ENCODE measurements at regions not wholly inside any gene's neighbourhood (a gene's known extent, or its start where the extent isn't known, plus 50 kb on each side); places are given as distances from the start of the nearest gene placed in this dataset.

- H3K4me3 ChIP-seq (ENCODE audit: low read length in 2 of 2), result no peak overlapping the region
- H3K27ac ChIP-seq (ENCODE audit: low read depth in 2 of 2, low read length in 2 of 2), result no peak overlapping the region
- H3K27me3 ChIP-seq (ENCODE audit: control insufficient read depth in 2 of 2, insufficient read depth in 2 of 2, low read length in 2 of 2), result no peaks in the 10 kb centered on the region
- H3K9me3 ChIP-seq (ENCODE audit: control insufficient read depth in 2 of 2, low read length in 2 of 2), result no peaks in the 10 kb centered on the region
- no peaks in the 10 kb centered on the region for H3K36me3 ChIP-seq (ENCODE audit: control insufficient read depth in 2 of 2, insufficient read depth in 2 of 2, low read length in 2 of 2)
- no peaks in the 10 kb centered on the region for H3K4me1 ChIP-seq (ENCODE audit: control insufficient read depth in 2 of 2, insufficient read depth in 2 of 2, low read length in 2 of 2)
- H3K9ac ChIP-seq (ENCODE audit: low read depth in 1 of 2, low read length in 2 of 2), result no peak overlapping the region
Observed at GRCh38 chr4:159719531-159719930, 616.7 kb downstream of the RAPGEF2 start.

- Histone ChIP-seq H3K4me1 (ENCODE audit: control insufficient read depth in 2 of 2, insufficient read depth in 2 of 2, low read length in 2 of 2) (no peaks in the 10 kb centered on the region), H3K9ac (ENCODE audit: low read depth in 1 of 2, low read length in 2 of 2) (no peak overlapping the region), H3K36me3 (ENCODE audit: control insufficient read depth in 2 of 2, insufficient read depth in 2 of 2, low read length in 2 of 2) (no peaks in the 10 kb centered on the region), H3K4me3 (ENCODE audit: low read length in 2 of 2) (no peak overlapping the region), H3K9me3 (ENCODE audit: control insufficient read depth in 2 of 2, low read length in 2 of 2) (no peaks in the 10 kb centered on the region), H3K27me3 (ENCODE audit: control insufficient read depth in 2 of 2, insufficient read depth in 2 of 2, low read length in 2 of 2) (no peaks in the 10 kb centered on the region), H3K27ac (ENCODE audit: low read depth in 2 of 2, low read length in 2 of 2) (no peak overlapping the region)
Observed at GRCh38 chr4:159722052-159722451, 619.2 kb downstream of the RAPGEF2 start.

GRCh38 chr4:159722918-159723317 is 620.0 kb downstream of the RAPGEF2 start:
- Histone ChIP-seq H3K36me3 (ENCODE audit: control insufficient read depth in 2 of 2, insufficient read depth in 2 of 2, low read length in 2 of 2) (no peaks in the 10 kb centered on the region), H3K4me3 (ENCODE audit: low read length in 2 of 2) (no peak overlapping the region), H3K27me3 (ENCODE audit: control insufficient read depth in 2 of 2, insufficient read depth in 2 of 2, low read length in 2 of 2) (no peaks in the 10 kb centered on the region), H3K9me3 (ENCODE audit: control insufficient read depth in 2 of 2, low read length in 2 of 2) (no peaks in the 10 kb centered on the region), H3K4me1 (ENCODE audit: control insufficient read depth in 2 of 2, insufficient read depth in 2 of 2, low read length in 2 of 2) (no peaks in the 10 kb centered on the region), H3K27ac (ENCODE audit: low read depth in 2 of 2, low read length in 2 of 2) (no peak overlapping the region), H3K9ac (ENCODE audit: low read depth in 1 of 2, low read length in 2 of 2) (no peak overlapping the region)

GRCh38 chr4:159723341-159724048 is 620.6 kb downstream of the RAPGEF2 start:
- Histone ChIP-seq H3K27me3 (ENCODE audit: control insufficient read depth in 2 of 2, insufficient read depth in 2 of 2, low read length in 2 of 2) (no peaks in the 10 kb centered on the region), H3K27ac (ENCODE audit: low read depth in 2 of 2, low read length in 2 of 2) (no peak overlapping the region), H3K4me1 (ENCODE audit: control insufficient read depth in 2 of 2, insufficient read depth in 2 of 2, low read length in 2 of 2) (no peaks in the 10 kb centered on the region), H3K4me3 (ENCODE audit: low read length in 2 of 2) (no peak overlapping the region), H3K9me3 (ENCODE audit: control insufficient read depth in 2 of 2, low read length in 2 of 2) (no peaks in the 10 kb centered on the region), H3K9ac (ENCODE audit: low read depth in 1 of 2, low read length in 2 of 2) (no peak overlapping the region), H3K36me3 (ENCODE audit: control insufficient read depth in 2 of 2, insufficient read depth in 2 of 2, low read length in 2 of 2) (no peaks in the 10 kb centered on the region)

GRCh38 chr4:159725571-159725970 is 622.7 kb downstream of the RAPGEF2 start:
- H3K27ac ChIP-seq (ENCODE audit: low read depth in 2 of 2, low read length in 2 of 2), result no peak overlapping the region
- no peaks in the 10 kb centered on the region for H3K9me3 ChIP-seq (ENCODE audit: control insufficient read depth in 2 of 2, low read length in 2 of 2)
- H3K36me3 ChIP-seq (ENCODE audit: control insufficient read depth in 2 of 2, insufficient read depth in 2 of 2, low read length in 2 of 2), result no peaks in the 10 kb centered on the region
- no peak overlapping the region for H3K4me3 ChIP-seq (ENCODE audit: low read length in 2 of 2)
- no peaks in the 10 kb centered on the region for H3K4me1 ChIP-seq (ENCODE audit: control insufficient read depth in 2 of 2, insufficient read depth in 2 of 2, low read length in 2 of 2)
- H3K9ac ChIP-seq (ENCODE audit: low read depth in 1 of 2, low read length in 2 of 2), result no peak overlapping the region
- no peaks in the 10 kb centered on the region for H3K27me3 ChIP-seq (ENCODE audit: control insufficient read depth in 2 of 2, insufficient read depth in 2 of 2, low read length in 2 of 2)

GRCh38 chr4:159735281-159736207 is 632.7 kb downstream of the RAPGEF2 start:
- Histone ChIP-seq H3K4me3 (ENCODE audit: low read length in 2 of 2) (no peak overlapping the region), H3K36me3 (ENCODE audit: control insufficient read depth in 2 of 2, insufficient read depth in 2 of 2, low read length in 2 of 2) (no peaks in the 10 kb centered on the region), H3K27me3 (ENCODE audit: control insufficient read depth in 2 of 2, insufficient read depth in 2 of 2, low read length in 2 of 2) (no peaks in the 10 kb centered on the region), H3K9ac (ENCODE audit: low read depth in 1 of 2, low read length in 2 of 2) (no peak overlapping the region), H3K27ac (ENCODE audit: low read depth in 2 of 2, low read length in 2 of 2) (no peak overlapping the region), H3K9me3 (ENCODE audit: control insufficient read depth in 2 of 2, low read length in 2 of 2) (no peaks in the 10 kb centered on the region), H3K4me1 (ENCODE audit: control insufficient read depth in 2 of 2, insufficient read depth in 2 of 2, low read length in 2 of 2) (no peaks in the 10 kb centered on the region)

GRCh38 chr4:159736411-159736810 is 633.5 kb downstream of the RAPGEF2 start:
- Histone ChIP-seq H3K4me1 (ENCODE audit: control insufficient read depth in 2 of 2, insufficient read depth in 2 of 2, low read length in 2 of 2) (no peaks in the 10 kb centered on the region), H3K4me3 (ENCODE audit: low read length in 2 of 2) (no peak overlapping the region), H3K27me3 (ENCODE audit: control insufficient read depth in 2 of 2, insufficient read depth in 2 of 2, low read length in 2 of 2) (no peaks in the 10 kb centered on the region), H3K36me3 (ENCODE audit: control insufficient read depth in 2 of 2, insufficient read depth in 2 of 2, low read length in 2 of 2) (no peaks in the 10 kb centered on the region), H3K27ac (ENCODE audit: low read depth in 2 of 2, low read length in 2 of 2) (no peak overlapping the region), H3K9me3 (ENCODE audit: control insufficient read depth in 2 of 2, low read length in 2 of 2) (no peaks in the 10 kb centered on the region), H3K9ac (ENCODE audit: low read depth in 1 of 2, low read length in 2 of 2) (no peak overlapping the region)

- Histone ChIP-seq H3K9me3 (ENCODE audit: control insufficient read depth in 2 of 2, low read length in 2 of 2) (no peaks in the 10 kb centered on the region), H3K4me3 (ENCODE audit: low read length in 2 of 2) (no peak overlapping the region), H3K27me3 (ENCODE audit: control insufficient read depth in 2 of 2, insufficient read depth in 2 of 2, low read length in 2 of 2) (no peaks in the 10 kb centered on the region), H3K4me1 (ENCODE audit: control insufficient read depth in 2 of 2, insufficient read depth in 2 of 2, low read length in 2 of 2) (no peaks in the 10 kb centered on the region), H3K9ac (ENCODE audit: low read depth in 1 of 2, low read length in 2 of 2) (no peak overlapping the region), H3K27ac (ENCODE audit: low read depth in 2 of 2, low read length in 2 of 2) (no peak overlapping the region), H3K36me3 (ENCODE audit: control insufficient read depth in 2 of 2, insufficient read depth in 2 of 2, low read length in 2 of 2) (no peaks in the 10 kb centered on the region)
Observed at GRCh38 chr4:159743971-159744370, 641.1 kb downstream of the RAPGEF2 start.

GRCh38 chr4:159747983-159748382 is 645.1 kb downstream of the RAPGEF2 start:
- no peaks in the 10 kb centered on the region for H3K4me1 ChIP-seq (ENCODE audit: control insufficient read depth in 2 of 2, insufficient read depth in 2 of 2, low read length in 2 of 2)
- no peak overlapping the region for H3K4me3 ChIP-seq (ENCODE audit: low read length in 2 of 2)
- H3K36me3 ChIP-seq (ENCODE audit: control insufficient read depth in 2 of 2, insufficient read depth in 2 of 2, low read length in 2 of 2), result no peaks in the 10 kb centered on the region
- no peak overlapping the region for H3K27ac ChIP-seq (ENCODE audit: low read depth in 2 of 2, low read length in 2 of 2)
- no peaks in the 10 kb centered on the region for H3K27me3 ChIP-seq (ENCODE audit: control insufficient read depth in 2 of 2, insufficient read depth in 2 of 2, low read length in 2 of 2)
- no peaks in the 10 kb centered on the region for H3K9me3 ChIP-seq (ENCODE audit: control insufficient read depth in 2 of 2, low read length in 2 of 2)
- no peak overlapping the region for H3K9ac ChIP-seq (ENCODE audit: low read depth in 1 of 2, low read length in 2 of 2)

GRCh38 chr4:159748834-159749444 is 646.1 kb downstream of the RAPGEF2 start:
- H3K4me3 ChIP-seq (ENCODE audit: low read length in 2 of 2), result no peak overlapping the region

More at GRCh38 chr4:159748834-159749444, 646.1 kb downstream of the RAPGEF2 start:
- Histone ChIP-seq H3K9me3 (ENCODE audit: control insufficient read depth in 2 of 2, low read length in 2 of 2) (no peaks in the 10 kb centered on the region), H3K36me3 (ENCODE audit: control insufficient read depth in 2 of 2, insufficient read depth in 2 of 2, low read length in 2 of 2) (no peaks in the 10 kb centered on the region), H3K27ac (ENCODE audit: low read depth in 2 of 2, low read length in 2 of 2) (no peak overlapping the region), H3K27me3 (ENCODE audit: control insufficient read depth in 2 of 2, insufficient read depth in 2 of 2, low read length in 2 of 2) (no peaks in the 10 kb centered on the region), H3K9ac (ENCODE audit: low read depth in 1 of 2, low read length in 2 of 2) (no peak overlapping the region), H3K4me1 (ENCODE audit: control insufficient read depth in 2 of 2, insufficient read depth in 2 of 2, low read length in 2 of 2) (no peaks in the 10 kb centered on the region)

All from mucosa of rectum (tissue), 2 donors.